ENCODE measurements at regions not wholly inside any gene's neighbourhood (a gene's known extent, or its start where the extent isn't known, plus 50 kb on each side); places are given as distances from the start of the nearest gene placed in this dataset.
"Not testable (repeated sequence)": the region's sequence is repeated elsewhere in the genome, so short reads cannot be mapped to it uniquely, and the experiment has no call there.

DNA sequence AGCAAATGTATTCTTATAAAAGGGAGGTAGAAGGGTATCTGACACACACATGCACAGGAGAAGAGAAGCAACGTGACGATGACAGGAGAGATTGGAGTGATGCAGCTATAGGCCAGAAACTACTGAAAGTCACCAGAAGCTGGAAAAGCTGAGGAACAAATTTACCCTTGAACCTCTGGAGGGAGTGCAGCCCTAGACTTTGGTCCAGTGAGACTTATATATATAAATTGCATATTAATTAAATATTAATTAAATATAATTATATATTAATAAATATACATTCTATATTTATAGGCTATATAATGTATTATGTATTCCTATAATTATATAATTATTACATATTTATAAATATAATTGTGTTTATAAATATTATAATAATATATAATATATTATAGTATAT, 96.5 kb upstream of the LMCD1 start:
- no peak for DNase-seq (ENCODE audit: low read depth in 2 of 2, low spot score in 1 of 2)

DNA sequence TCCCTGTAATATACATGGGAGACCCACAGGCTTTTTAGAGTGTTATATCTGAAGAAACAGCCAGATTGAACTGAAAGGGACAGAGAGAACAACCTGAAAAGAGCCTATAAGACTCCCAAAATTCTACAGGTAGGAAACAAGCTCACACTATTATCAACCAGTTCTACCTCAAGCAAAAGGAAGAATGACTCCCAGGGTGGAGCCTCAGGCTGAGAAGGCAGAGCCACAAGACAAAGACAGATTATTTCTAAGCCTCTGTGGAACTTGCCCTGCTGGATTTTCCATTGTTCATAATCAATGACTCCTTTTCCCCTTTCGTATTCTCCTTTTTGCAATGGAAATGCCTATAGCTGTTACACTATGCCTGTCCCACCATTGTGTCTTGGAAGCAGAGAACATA, 95.1 kb upstream of the LMCD1 start:
- no peak for DNase-seq (ENCODE audit: low read depth in 2 of 2, low spot score in 1 of 2)

DNA sequence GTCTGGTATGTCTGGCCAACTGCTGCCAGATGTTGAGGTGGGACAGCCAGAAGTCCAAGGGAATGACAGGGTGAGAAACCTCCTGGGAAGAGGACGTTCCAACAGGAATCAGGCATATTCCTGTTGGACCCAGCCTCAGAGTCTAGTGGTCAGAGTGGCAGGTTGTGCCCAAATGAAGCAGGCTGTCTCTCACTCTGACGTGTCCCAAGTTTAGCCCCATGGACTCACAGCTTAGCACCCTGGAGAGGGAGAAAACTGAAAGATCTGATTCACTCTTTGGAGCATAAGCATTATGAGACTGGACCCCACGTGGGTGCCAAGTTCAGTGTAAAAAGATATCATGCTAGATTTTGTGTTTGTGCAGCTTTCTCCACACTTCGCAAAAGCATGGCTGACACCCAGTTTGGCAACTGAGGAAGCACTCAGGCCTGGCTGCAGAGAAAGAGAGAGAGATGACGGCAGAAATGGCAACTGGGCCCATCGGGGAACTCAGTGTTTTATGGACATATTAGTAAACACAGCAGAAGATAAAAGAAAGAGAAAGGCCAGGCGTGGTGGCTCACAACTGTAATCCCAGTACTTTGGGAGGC, 88.2 kb upstream of the LMCD1 start:
- no peak for DNase-seq (ENCODE audit: low read depth in 2 of 2, low spot score in 1 of 2)

DNA sequence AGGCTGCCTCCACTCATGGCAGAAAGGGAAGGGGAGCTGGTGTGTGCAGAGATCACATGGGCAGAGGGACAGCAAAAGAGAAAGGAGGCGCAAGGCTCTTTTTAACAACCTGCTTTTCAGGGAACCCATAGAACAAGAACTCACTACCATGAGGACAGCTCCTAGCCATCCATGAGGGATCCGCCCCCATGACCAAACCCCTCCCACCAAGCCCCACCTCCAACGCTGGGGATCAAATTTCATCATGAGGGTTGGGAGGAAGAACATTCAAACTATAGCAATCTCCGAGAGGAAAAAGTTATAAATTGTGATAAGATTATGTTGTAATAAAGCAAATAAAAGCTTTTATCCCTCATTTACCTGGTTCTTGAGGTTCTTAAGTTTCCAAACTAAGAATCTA, 84.7 kb upstream of the LMCD1 start:
- no peak for DNase-seq (ENCODE audit: low read depth in 2 of 2, low spot score in 1 of 2)

DNA sequence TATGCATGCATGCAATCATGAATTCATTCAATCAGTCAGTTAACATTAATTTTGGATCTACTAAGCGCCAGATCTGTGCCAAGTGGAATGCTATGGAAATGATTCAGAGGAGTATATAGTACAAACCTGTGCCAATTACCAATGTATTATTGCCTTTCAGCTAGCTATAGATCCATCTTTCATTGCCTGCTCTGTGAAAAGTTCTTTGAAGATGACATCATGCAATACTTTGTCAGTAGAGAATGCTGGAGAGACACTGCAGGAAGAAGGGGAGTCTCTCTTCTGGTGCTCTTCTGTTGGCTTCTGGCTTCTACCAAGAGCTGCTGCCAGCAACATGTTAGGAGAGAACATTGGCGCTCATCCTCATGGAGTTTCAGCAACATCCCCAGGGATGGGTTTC, 81.0 kb upstream of the LMCD1 start:
- DNase-seq (ENCODE audit: low read depth in 2 of 2, low spot score in 1 of 2): no peak

DNA sequence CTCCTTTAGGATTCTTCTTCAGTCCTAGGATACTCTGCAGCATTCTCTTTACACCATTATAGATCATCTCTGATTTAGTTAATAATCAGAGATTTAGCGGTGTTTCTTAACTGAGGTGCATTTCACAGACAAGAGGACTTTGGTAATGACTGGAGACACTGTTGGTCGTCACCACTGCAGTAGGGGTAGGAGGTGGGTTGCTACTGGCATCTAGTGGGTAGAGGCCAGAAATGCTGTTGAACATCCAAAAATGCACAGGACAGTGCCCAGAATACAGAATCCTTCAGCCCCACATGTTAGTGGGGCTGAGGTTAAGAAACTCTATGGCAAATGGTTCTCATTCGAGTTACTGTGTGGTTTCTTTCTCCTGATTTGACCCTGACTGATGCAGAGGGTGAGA, 80.4 kb upstream of the LMCD1 start:
- DNase-seq (ENCODE audit: low read depth in 2 of 2, low spot score in 1 of 2): no peak

DNA sequence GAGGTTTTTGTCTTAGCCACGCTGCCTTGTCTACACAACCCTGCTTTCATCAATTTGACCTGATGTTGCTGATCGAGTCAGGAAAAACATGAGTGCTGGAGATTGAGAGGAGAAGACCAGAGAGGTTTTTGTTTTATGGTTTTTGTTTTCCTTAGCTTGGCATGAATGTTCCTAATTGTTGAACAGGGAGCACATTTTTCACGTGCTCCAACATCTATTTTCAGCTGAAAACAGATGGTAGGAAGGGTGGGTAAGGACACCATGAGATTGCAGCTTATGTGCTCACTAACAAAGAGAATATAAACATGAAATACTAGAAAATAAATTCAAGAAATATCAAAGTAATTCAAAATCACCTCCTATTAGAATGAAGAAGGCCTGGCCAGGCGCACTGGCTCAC, 79.9 kb upstream of the LMCD1 start:
- DNase-seq (ENCODE audit: low read depth in 2 of 2, low spot score in 1 of 2): no peak

DNA sequence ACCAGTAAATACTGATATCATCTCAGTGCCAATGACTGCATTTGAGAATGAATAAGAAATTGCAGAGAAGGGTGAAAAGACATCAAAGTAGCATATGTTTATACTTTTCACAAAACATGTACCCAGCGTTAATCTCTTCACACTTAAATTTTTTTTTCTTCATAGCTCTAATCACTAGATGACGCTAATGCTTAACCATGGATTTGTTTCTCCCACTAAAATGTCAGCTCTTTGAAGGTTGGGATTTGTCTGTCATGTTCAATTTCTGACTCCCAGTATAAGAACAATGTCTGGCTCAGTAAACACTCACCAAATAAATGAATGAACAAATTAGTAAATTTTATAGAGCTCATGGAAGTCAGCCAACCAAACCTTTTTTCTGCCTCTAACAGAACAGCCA, 78.3 kb upstream of the LMCD1 start:
- DNase-seq (ENCODE audit: low read depth in 2 of 2, low spot score in 1 of 2): no peak

DNA sequence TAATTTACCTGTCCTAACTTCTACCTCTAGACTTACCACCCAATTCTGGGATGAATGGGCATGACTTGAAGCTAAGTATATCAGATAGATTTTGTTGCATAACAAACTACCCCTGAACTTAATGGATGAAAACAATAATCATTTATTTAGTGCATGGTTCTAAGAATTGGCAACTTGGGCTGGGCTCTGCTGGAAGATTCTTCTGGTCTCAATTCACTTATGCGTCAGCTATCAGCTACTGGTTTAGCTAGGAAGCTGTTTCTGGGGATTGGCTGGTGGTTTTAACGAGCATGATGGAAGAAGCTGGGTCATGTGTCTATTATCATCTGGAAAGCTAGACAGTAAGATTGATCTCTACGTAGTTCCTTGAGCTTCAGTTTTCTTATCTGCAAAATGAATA, 77.3 kb upstream of the LMCD1 start:
- no peak for DNase-seq (ENCODE audit: low read depth in 2 of 2, low spot score in 1 of 2)

DNA sequence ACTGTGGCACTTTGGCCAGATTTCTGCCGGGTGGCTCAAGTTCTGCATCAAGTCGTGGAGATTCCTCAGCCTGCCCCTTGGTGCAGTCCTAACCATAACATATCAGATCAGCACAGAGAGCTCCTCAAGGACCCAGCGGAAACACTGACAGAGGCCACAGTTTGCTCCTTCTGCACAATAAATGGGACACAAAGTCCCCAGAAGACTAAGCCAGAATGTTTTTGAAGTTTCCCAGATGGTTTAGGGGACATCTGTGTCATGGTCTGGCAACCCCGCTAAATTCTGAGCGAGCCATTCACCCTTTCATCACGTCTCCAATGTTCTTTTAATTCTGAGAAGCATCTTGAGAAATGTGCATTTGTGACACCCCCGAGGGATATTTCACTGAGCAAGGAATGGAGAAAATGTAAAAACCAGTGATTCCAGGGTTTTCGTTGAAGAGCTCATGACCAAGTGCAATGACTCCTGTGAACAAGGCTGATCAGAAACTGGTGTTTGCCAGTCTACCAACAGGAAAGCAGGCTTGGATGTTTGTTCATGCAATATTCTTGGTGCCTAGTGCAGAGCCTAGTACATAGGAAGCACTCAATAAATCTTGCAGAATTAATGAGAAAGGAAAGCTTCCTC, 64.8 kb upstream of the LMCD1 start:
- no peak for DNase-seq (ENCODE audit: low read depth in 2 of 2, low spot score in 1 of 2)

DNA sequence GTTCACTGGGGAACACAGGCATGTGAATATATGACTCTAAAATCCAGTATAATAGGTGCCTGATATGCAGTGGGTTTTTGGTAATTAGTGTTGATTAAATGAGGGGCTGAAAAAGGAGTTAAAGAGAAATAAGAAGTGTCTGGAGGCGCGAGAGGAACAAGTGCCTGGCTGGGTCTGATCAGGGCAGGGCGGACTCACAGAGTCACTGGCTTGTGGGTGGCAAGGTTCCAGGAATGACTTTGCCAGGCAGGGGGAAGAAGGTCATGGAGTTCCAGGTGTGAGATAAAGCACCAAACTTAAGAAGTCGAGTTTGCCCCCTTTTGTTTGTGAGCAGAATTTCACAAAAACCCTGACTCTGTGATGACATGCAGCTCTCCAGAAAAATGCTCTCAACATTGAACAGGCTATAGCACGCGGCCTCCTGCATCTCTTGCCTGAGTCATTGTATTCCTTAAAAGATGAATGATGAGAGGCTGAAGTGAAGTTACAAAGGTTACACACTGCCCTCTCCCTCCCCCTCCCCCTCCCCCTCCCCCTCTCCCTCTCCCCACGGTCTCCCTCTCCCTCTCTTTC, 63.0 kb upstream of the LMCD1 start:
- DNase-seq (ENCODE audit: low read depth in 2 of 2, low spot score in 1 of 2): no peak

DNA sequence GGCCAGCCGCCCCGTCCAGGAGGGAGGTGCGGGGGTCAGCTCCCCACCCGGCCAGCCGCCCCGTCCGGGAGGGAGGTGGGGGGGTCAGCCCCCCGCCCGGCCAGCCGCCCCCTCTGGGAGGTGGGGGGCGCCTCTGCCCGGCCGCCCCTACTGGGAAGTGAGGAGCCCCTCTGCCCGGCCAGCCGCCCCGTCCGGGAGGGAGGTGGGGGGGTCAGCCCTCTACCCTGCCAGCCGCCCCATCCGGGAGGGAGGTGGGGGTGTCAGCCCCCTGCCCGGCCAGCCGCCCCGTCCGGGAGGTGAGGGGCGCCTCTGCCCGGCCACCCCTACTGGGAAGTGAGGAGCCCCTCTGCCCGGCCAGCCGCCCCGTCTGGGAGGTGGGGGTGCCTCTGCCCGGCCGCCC, 61.5 kb upstream of the LMCD1 start:
- not testable (repeated sequence) for DNase-seq (ENCODE audit: low read depth in 2 of 2, low spot score in 1 of 2)

DNA sequence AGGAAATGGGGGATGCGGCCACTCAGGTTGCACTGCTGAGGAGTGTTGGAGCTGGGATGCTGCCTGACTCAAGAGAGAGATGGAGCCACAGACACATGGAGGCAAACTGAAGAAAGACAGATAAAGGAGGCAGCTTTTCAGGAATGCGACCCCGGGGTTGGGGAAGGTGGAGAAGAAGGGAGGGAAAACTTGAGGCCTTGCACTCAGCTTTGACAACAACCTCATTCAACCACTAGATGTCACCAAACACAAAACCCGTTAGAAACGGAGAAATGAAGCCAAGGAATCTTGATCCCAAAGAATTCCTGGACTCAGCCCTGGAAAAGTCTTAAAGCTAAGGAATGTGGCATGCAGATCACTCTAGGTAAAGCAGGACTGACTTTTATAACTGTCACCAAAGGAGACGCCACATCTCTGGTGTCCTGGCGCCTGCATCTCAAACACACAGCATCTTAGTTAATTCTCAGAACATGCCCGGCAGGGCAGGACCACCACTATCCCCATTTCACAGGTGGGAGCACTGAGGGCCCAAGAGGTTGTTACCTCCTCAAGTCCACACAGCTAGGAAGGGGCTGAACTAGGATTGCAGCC, 59.6 kb upstream of the LMCD1 start:
- no peak for DNase-seq (ENCODE audit: low read depth in 2 of 2, low spot score in 1 of 2)

DNA sequence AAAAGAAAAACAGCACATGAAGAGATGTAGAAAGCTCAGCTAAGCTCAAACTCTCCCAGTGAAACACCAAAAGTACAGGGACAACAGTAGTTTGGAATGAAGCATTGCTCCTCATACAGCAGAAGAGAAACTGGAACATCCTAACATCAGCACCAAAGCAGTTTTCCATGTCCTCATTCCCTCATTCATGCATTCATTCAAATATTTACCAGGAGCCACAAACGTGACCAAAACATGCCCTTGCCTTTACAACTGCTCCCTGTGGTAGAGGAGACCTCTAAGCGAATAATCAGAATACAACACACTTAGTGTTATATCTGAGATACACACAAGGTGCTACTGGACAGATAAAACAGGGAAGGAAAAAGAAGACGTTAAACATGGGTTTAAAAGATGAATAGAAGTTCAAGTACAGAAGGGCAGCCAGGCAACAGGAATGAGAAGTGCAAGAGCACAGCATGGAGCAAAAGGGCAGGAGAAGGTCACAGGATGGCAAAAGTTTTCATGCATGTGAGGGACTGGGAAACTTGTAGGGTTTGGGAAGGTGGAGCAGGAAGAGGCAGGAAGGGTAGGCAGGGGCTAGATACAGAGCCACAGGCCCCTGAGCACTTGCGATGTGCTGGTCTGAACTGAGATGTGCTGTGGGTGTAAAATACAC, 58.5 kb upstream of the LMCD1 start:
- no peak for DNase-seq (ENCODE audit: low read depth in 2 of 2, low spot score in 1 of 2)

DNA sequence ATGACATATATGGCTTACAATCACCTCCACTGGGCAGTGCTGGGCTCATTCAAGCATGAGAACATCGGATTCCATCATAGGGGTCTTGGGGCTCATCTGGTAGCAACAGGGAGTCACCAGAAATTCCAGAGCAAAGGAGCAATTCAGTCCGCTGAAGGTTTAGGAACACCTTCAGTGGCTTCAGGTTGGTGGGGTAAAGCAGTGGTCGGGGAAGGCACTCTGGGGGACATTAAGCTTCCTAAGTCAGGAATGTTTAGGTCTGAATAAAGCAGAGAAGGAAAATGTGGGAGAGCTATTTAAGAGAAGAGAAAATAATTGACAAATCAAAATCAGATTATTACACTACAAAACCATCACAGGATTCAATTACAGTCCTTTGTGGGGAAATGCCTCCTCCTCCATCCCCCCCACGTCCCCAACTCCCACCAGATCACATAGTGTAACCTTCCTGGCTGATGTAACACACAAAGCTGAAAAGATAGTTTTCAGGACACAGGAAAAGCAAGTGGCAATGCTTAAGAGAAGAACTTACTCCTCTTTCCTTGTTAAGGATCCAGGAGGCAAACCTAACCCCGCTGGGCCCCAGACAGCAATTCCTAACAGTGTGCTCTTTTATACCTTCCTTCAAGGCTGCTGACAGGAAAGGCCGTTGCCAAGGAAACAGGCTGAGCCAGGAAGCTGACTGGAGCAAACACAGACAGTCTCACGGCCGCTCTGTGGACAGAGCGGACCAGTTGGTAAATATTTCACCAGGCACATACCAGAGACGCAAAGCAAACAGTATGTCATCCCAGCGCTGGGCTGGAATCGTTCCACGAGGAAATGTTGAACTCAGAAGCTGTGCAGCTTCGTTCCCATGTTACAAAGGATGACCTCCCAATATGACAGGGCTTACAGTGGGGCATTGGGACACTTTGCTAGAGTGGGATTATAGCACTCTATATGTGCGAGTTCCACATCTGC, 57.5 kb upstream of the LMCD1 start:
- DNase-seq (ENCODE audit: low read depth in 2 of 2, low spot score in 1 of 2): no peak

DNA sequence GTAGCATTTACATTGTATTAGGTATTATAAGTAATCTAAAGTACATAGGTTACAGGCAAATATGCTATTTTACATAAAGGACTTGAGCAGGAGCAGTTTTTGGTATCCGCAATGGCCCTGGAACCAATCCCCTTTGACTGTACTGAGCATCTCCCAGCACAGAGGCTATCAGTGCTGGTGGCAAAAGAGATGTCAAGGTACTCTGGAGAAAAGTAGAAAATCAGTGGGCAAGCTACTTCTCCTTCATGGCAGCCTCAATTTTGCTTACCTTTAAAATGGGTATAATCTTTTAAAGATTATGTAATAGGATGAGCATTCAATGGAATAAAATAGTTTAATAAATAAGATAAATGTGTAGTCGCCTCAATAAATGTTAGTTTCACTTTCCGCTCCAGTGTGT, 56.7 kb upstream of the LMCD1 start:
- no peak for DNase-seq (ENCODE audit: low read depth in 2 of 2, low spot score in 1 of 2)

DNA sequence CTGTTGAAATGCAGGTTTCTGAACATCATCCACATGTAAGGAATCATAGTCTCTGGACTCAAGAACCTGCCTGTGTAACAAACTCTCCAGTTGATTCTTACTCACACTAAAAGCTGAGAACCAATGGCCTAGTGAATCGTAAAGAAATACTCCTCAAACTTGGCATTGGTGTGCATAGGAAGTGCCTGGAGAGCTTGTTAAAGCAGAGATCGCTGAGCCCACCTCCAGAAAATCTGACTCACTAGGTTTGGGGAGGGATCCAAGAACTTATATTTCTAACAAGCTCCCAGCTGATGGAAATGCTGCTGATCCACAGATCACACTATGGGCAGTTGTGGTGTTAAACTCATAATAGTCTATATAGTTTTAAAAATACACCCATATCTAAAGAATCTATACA, 55.8 kb upstream of the LMCD1 start:
- no peak for DNase-seq (ENCODE audit: low read depth in 2 of 2, low spot score in 1 of 2)

DNA sequence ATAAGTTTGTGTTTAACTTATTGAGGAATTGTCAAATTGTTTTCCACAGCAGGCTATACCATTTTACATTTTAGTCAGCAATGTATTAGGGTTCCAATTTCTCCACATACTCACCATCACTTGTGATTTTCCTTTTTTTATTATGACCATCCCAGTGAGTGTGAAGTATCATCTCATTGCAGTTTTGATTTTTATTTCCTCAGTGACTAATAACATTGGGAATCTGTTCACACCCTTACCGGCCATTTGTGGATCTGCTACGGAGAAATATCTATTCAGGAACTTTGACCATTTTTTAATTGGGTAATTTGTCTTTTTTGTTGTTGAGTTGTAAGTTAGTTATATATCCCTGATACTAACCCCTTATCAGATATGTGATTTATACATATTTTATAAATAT, 54.8 kb upstream of the LMCD1 start:
- no peak for DNase-seq (ENCODE audit: low read depth in 2 of 2, low spot score in 1 of 2)

DNA sequence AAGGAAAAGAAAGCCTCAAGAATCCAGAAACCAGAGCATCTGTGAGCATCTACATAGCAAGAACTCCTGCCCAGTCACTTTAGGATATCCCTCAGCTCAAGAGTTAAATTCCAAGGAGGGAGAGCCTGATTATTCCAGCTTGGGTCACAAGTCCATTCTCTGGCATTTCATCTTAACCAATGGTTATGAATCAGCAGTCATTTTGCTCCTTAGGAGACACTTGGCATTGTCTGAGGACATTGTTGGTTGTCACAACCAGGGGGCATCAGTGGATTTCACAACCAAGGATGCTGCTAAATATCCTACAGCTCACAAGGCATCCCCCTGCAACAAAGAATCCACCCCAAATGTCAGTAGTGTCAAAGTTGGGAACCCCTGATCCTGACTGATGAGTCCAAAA, 51.0 kb upstream of the LMCD1 start:
- no peak for DNase-seq (ENCODE audit: low read depth in 2 of 2, low spot score in 1 of 2)

DNA sequence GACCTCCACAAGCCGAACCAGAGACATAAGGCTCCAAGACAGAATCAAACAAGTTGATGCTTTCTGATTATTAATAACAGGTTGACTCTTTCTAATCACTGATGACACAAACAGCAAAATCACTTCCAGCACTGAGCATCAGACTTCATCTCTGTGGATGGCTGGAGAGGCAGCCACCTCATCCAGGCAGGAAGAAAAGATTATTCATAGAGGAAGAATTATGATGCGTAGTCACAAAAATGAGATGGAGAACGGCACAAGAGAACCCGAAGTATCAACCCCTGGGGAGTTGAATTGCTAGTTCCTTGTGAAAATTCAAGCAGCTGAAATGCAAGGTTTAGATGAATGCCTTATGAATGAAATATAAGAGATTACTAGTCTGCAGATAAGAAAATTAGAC, 49.9 kb upstream of the LMCD1 start:
- no peak for DNase-seq (ENCODE audit: low read depth in 2 of 2, low spot score in 1 of 2)

All from stimulated activated CD8-positive, alpha-beta memory T cell treated with anti-CD3 and anti-CD28 coated beads, Interleukin-4, amount 100 ng/mL, for 1 hour (primary cell).